T-helper 1 cell treated with Interleukin-12 subunit alpha and Interleukin-12 subunit beta and Interleukin-4 antibody, amounts not matched to agents 30 ng/mL and 1 ng/mL, for 36 hours (primary cell): ENCODE measurements at regions not wholly inside any gene's neighbourhood (a gene's known extent, or its start where the extent isn't known, plus 50 kb on each side); places are given as distances from the start of the nearest gene placed in this dataset.

ENCODE experiments used
- intact Hi-C: fragments of 100-400 bp; cut with micrococcal nuclease; formaldehyde crosslinking; loops from one replicate; pipeline ENCODE4 v1.15.1; 2024

- intact Hi-C loops: no loop called here
Measured at GRCh38 chr9:16303506-16303905, 567.0 kb downstream of the BNC2 start.

- intact Hi-C loops: no loop called here
Measured at GRCh38 chr9:16304301-16304700, 566.2 kb downstream of the BNC2 start.

GRCh38 chr9:16306586-16306985 is 563.9 kb downstream of the BNC2 start:
- intact Hi-C loops: no loop called here

- intact Hi-C loops: no loop called here
Measured at GRCh38 chr9:16307626-16308195, 562.8 kb downstream of the BNC2 start.

GRCh38 chr9:16308645-16309044 is 561.8 kb downstream of the BNC2 start:
- intact Hi-C loops: no loop called here

- intact Hi-C loops: no loop called here
Measured at GRCh38 chr9:16309082-16309468, 561.4 kb downstream of the BNC2 start.

- intact Hi-C loops: no loop called here
Measured at GRCh38 chr9:16309469-16310271, 560.8 kb downstream of the BNC2 start.

- intact Hi-C loops: no loop called here
Measured at GRCh38 chr9:16310278-16311110, 560.0 kb downstream of the BNC2 start.

GRCh38 chr9:16312116-16312515 is 558.4 kb downstream of the BNC2 start:
- intact Hi-C loops: no loop called here

GRCh38 chr9:16312962-16313546 is 557.4 kb downstream of the BNC2 start:
- intact Hi-C loops: no loop called here

- intact Hi-C loops: no loop called here
Measured at GRCh38 chr9:16314476-16314875, 556.0 kb downstream of the BNC2 start.

- intact Hi-C loops: no loop called here
Measured at GRCh38 chr9:16315720-16316119, 554.8 kb downstream of the BNC2 start.

GRCh38 chr9:16316456-16316855 is 554.0 kb downstream of the BNC2 start:
- intact Hi-C loops: no loop called here

- intact Hi-C loops: no loop called here
Measured at GRCh38 chr9:16316911-16317817, 553.3 kb downstream of the BNC2 start.

- intact Hi-C loops: no loop called here
Measured at GRCh38 chr9:16318516-16319060, 551.9 kb downstream of the BNC2 start.

- intact Hi-C loops: no loop called here
Measured at GRCh38 chr9:16319646-16320045, 550.8 kb downstream of the BNC2 start.

- intact Hi-C loops: no loop called here
Measured at GRCh38 chr9:16320338-16320902, 550.0 kb downstream of the BNC2 start.

- intact Hi-C loops: no loop called here
Measured at GRCh38 chr9:16321461-16322119, 548.9 kb downstream of the BNC2 start.

GRCh38 chr9:16322849-16323248 is 547.6 kb downstream of the BNC2 start:
- intact Hi-C loops: no loop called here

- intact Hi-C loops: no loop called here
Measured at GRCh38 chr9:16325966-16326365, 544.5 kb downstream of the BNC2 start.
